22Rv1 (cell line): ENCODE measurements at regions not wholly inside any gene's neighbourhood (a gene's known extent, or its start where the extent isn't known, plus 50 kb on each side); places are given as distances from the start of the nearest gene placed in this dataset.

Experiments used
- CTCF ChIP-seq: fragments of 450-650 bp; IDR thresholded peaks from 2 replicates; pipeline ENCODE4 v1.5.1; 2017; ENCODE audit warnings: mild to moderate bottlenecking
- ZFX ChIP-seq: fragments of 450-650 bp; IDR thresholded peaks from 2 replicates; pipeline ENCODE4 v1.6.1; 2017; ENCODE audit warnings: antibody characterized with exemption, borderline replicate concordance

- TF ChIP-seq CTCF (no peak), ZFX (no peak)
Measured at GRCh38 chr11:91846002-91846401, 378.6 kb upstream of the FAT3 start.
